Left hindlimb (tissue), 1 donor: ENCODE measurements at regions not wholly inside any gene's neighbourhood (a gene's known extent, or its start where the extent isn't known, plus 50 kb on each side); places are given as distances from the start of the nearest gene placed in this dataset.

Source experiments
- DNase-seq: peaks from one replicate; pipeline ENCODE4 v3.0.0-alpha.2; 2018

GRCh38 chr15:49751751-49752150 is 130.9 kb downstream of the DTWD1 start:
- DNase-seq: peak; percentile 31

GRCh38 chr15:49752517-49752916 is 131.7 kb downstream of the DTWD1 start:
- no peak for DNase-seq

GRCh38 chr15:49758456-49758855 is 137.6 kb downstream of the DTWD1 start:
- DNase-seq: no peak

- DNase-seq: no peak
Measured at GRCh38 chr15:49758856-49759255, 138.0 kb downstream of the DTWD1 start.

- DNase-seq: no peak
Measured at GRCh38 chr15:49760749-49761148, 139.9 kb downstream of the DTWD1 start.

GRCh38 chr15:49769225-49769624 is 148.4 kb downstream of the DTWD1 start:
- DNase-seq: no peak

- DNase-seq: no peak
Measured at GRCh38 chr15:49789436-49789835, 168.6 kb downstream of the DTWD1 start.

GRCh38 chr15:49793943-49794342 is 173.1 kb downstream of the DTWD1 start:
- DNase-seq: no peak

GRCh38 chr15:49801796-49802195 is 180.9 kb downstream of the DTWD1 start:
- no peak for DNase-seq
